IMR-90 (cell line): ENCODE measurements at regions not wholly inside any gene's neighbourhood (a gene's known extent, or its start where the extent isn't known, plus 50 kb on each side); places are given as distances from the start of the nearest gene placed in this dataset.

Source experiments
- ATAC-seq: fragments of 200-7000 bp; cut with Tn5 transposase; 2 replicates; pipeline ENCODE4 v1.9.1; 2020; ENCODE audit warnings: low read depth, mild to moderate bottlenecking, moderate library complexity
- BruUV-seq: library from RNA; stranded (reverse); fragments of 400-500 nt; replicated peaks from 2 replicates; lab custom pipeline; 2021; lab: Mats Ljungman, UMichigan
- CTCF ChIA-PET: fragments of 300-600 bp; formaldehyde crosslinking; extraction: SDS; loops from one replicate; lab custom pipeline; 2021; ENCODE audit warnings: antibody characterized with exemption; lab: Yijun Ruan, JAX
- POLR2A ChIA-PET: fragments of 300-600 bp; sonication (Branson Sonifier 250); formaldehyde crosslinking; loops from one replicate; lab custom pipeline; 2022; ENCODE audit warnings: antibody characterized with exemption; ENCODE audit not compliant: unreplicated experiment; lab: Charles Lee
- DNase-seq: peaks from one replicate; pipeline ENCODE4 v3.0.0; 2013
- H2AFZ ChIP-seq: replicated peaks from 2 replicates; pipeline ENCODE3; 2013; ENCODE audit warnings: low read length, mild to moderate bottlenecking; ENCODE audit not compliant: poor library complexity
- H2AK5ac ChIP-seq: 2 replicates; pipeline ENCODE4 v1.6.1; 2013; ENCODE audit warnings: low read depth, low read length, inconsistent platforms
- H2AK9ac ChIP-seq: replicated peaks from 2 replicates; pipeline ENCODE3; 2013; ENCODE audit warnings: mild to moderate bottlenecking, low read depth, low read length, moderate library complexity; ENCODE audit not compliant: poor library complexity
- H2BK120ac ChIP-seq: 2 replicates; pipeline ENCODE4 v1.6.1; 2013; ENCODE audit warnings: low read depth, low read length, inconsistent platforms
- H2BK15ac ChIP-seq: 3 replicates; pipeline ENCODE4 v1.6.1; 2013; ENCODE audit warnings: low read depth, low read length, inconsistent platforms
- H2BK20ac ChIP-seq: 2 replicates; pipeline ENCODE4 v1.6.1; 2013; ENCODE audit warnings: low read depth, mild to moderate bottlenecking, inconsistent platforms, low read length, moderate library complexity
- H2BK5ac ChIP-seq: 2 replicates; pipeline ENCODE4 v1.6.1; 2013; ENCODE audit warnings: mild to moderate bottlenecking, low read depth, low read length, inconsistent platforms; ENCODE audit not compliant: poor library complexity, severe bottlenecking
- H3K14ac ChIP-seq: replicated peaks from 2 replicates; pipeline ENCODE4 v1.6.1; 2013; ENCODE audit warnings: low read depth, low read length, inconsistent platforms
- H3K18ac ChIP-seq: 2 replicates; pipeline ENCODE4 v1.6.1; 2013; ENCODE audit warnings: low read depth, low read length, control low read depth
- H3K23ac ChIP-seq: 2 replicates; pipeline ENCODE4 v1.6.1; 2013; ENCODE audit warnings: low read depth, low read length, inconsistent platforms
- H3K27ac ChIP-seq: 2 replicates; pipeline ENCODE4 v1.5.1; 2013; ENCODE audit warnings: mild to moderate bottlenecking, control low read depth, low read length; ENCODE audit not compliant: insufficient read depth
- H3K27me3 ChIP-seq: 2 replicates; pipeline ENCODE4 v1.6.1; 2013; ENCODE audit warnings: low read length; ENCODE audit not compliant: control insufficient read depth, insufficient read depth
- H3K36me3 ChIP-seq: 2 replicates; pipeline ENCODE4 v1.6.1; 2013; ENCODE audit warnings: low read length, mixed read lengths; ENCODE audit not compliant: control insufficient read depth, insufficient read depth
- H3K4ac ChIP-seq: 2 replicates; pipeline ENCODE4 v1.6.1; 2013; ENCODE audit warnings: low read depth, low read length, inconsistent platforms
- H3K4me1 ChIP-seq: 2 replicates; pipeline ENCODE4 v1.6.1; 2013; ENCODE audit warnings: low read length, mixed read lengths; ENCODE audit not compliant: control insufficient read depth, insufficient read depth
- H3K4me2 ChIP-seq: 2 replicates; pipeline ENCODE4 v1.6.1; 2013; ENCODE audit warnings: low read depth, mild to moderate bottlenecking, control low read depth, low read length, moderate library complexity
- H3K4me3 ChIP-seq: 2 replicates; pipeline ENCODE4 v1.5.1; 2013; ENCODE audit warnings: low read depth, mild to moderate bottlenecking, control low read depth, low read length, moderate library complexity; ENCODE audit not compliant: insufficient read depth
- H3K56ac ChIP-seq: 2 replicates; pipeline ENCODE4 v1.6.1; 2013; ENCODE audit warnings: low read length, inconsistent platforms; ENCODE audit not compliant: insufficient read depth; ENCODE audit errors: extremely low read depth
- H3K79me1 ChIP-seq, 2 experiments: 2 replicates each; pipeline ENCODE4 v1.6.1; 2013; ENCODE audit warnings: low read length in 2 of 2, inconsistent platforms in 1 of 2, low read depth in 1 of 2
- H3K9ac ChIP-seq: 2 replicates; pipeline ENCODE4 v1.6.1; 2013; ENCODE audit warnings: low read depth, low read length, control low read depth
- H3K9me1 ChIP-seq: 2 replicates; pipeline ENCODE4 v1.6.1; 2013; ENCODE audit warnings: low read length, inconsistent platforms; ENCODE audit not compliant: insufficient read depth
- H3K9me3 ChIP-seq: 2 replicates; pipeline ENCODE4 v1.6.1; 2013; ENCODE audit warnings: low read length; ENCODE audit not compliant: control insufficient read depth, insufficient read depth
- H4K20me1 ChIP-seq: 2 replicates; pipeline ENCODE4 v1.6.1; 2013; ENCODE audit warnings: low read length, inconsistent platforms; ENCODE audit not compliant: insufficient read depth
- H4K5ac ChIP-seq: 2 replicates; pipeline ENCODE4 v1.6.1; 2013; ENCODE audit warnings: mild to moderate bottlenecking, low read depth, low read length, control low read depth
- H4K8ac ChIP-seq, 2 experiments: 2 replicates each; pipeline ENCODE4 v1.6.1; 2013; ENCODE audit warnings: low read depth in 2 of 2, low read length in 2 of 2, control low read depth in 1 of 2, inconsistent platforms in 1 of 2
- H4K91ac ChIP-seq: 2 replicates; pipeline ENCODE4 v1.6.1; 2013; ENCODE audit warnings: low read depth, low read length, inconsistent platforms; ENCODE audit not compliant: insufficient read depth
- BHLHE40 ChIP-seq: fragments of 150-350 bp; IDR thresholded peaks from 2 replicates; pipeline ENCODE4 v1.6.1; 2016; ENCODE audit warnings: mild to moderate bottlenecking, low read depth, low read length
- CEBPB ChIP-seq: IDR thresholded peaks from 2 replicates; pipeline ENCODE4 v1.6.1; 2012; ENCODE audit warnings: low read depth, low read length, improper control_type of control experiment
- CHD1 ChIP-seq: IDR thresholded peaks from 2 replicates; pipeline ENCODE4 v1.6.1; 2012; ENCODE audit warnings: low read depth, low read length, improper control_type of control experiment
- CTCF ChIP-seq: conservative IDR thresholded peaks from 2 replicates; pipeline ENCODE4 v1.5.1; 2012; ENCODE audit warnings: mild to moderate bottlenecking, low read depth, low read length, improper control_type of control experiment
- ELK1 ChIP-seq: fragments of 150-350 bp; IDR thresholded peaks from 2 replicates; pipeline ENCODE4 v1.6.1; 2016; ENCODE audit warnings: low read depth, mild to moderate bottlenecking, low read length, moderate library complexity, borderline replicate concordance
- FOS ChIP-seq: fragments of 150-350 bp; IDR thresholded peaks from 2 replicates; pipeline ENCODE4 v1.6.1; 2016; ENCODE audit warnings: low read depth, low read length
- MAFK ChIP-seq: IDR thresholded peaks from 2 replicates; pipeline ENCODE4 v1.6.1; 2012; ENCODE audit warnings: low read depth, low read length, improper control_type of control experiment
- MAZ ChIP-seq: IDR thresholded peaks from 2 replicates; pipeline ENCODE4 v1.6.1; 2012; ENCODE audit warnings: low read depth, mild to moderate bottlenecking, low read length, improper control_type of control experiment, moderate library complexity, borderline replicate concordance
- MXI1 ChIP-seq: IDR thresholded peaks from 2 replicates; pipeline ENCODE4 v1.6.1; 2012; ENCODE audit warnings: low read depth, mild to moderate bottlenecking, low read length, moderate library complexity, borderline replicate concordance
- NFE2L2 ChIP-seq: fragments of 150-350 bp; IDR thresholded peaks from 2 replicates; pipeline ENCODE4 v1.6.1; 2016; ENCODE audit warnings: low read depth, mild to moderate bottlenecking, low read length
- POLR2A ChIP-seq: IDR thresholded peaks from 2 replicates; pipeline ENCODE4 v1.6.1; 2012; ENCODE audit warnings: mild to moderate bottlenecking, low read depth, low read length
- RAD21 ChIP-seq: IDR thresholded peaks from 2 replicates; pipeline ENCODE4 v1.6.1; 2012; ENCODE audit warnings: low read length, improper control_type of control experiment
- RCOR1 ChIP-seq: IDR thresholded peaks from 2 replicates; pipeline ENCODE4 v1.6.1; 2012; ENCODE audit warnings: mild to moderate bottlenecking, low read length, improper control_type of control experiment; ENCODE audit not compliant: insufficient replicate concordance
- RFX5 ChIP-seq: IDR thresholded peaks from 2 replicates; pipeline ENCODE4 v1.8.0; 2012; ENCODE audit warnings: low read depth, mild to moderate bottlenecking, low read length, moderate library complexity
- SMC3 ChIP-seq: fragments of 150-350 bp; IDR thresholded peaks from 2 replicates; pipeline ENCODE4 v1.6.1; 2016; ENCODE audit warnings: low read depth, mild to moderate bottlenecking, antibody characterized with exemption, low read length, moderate library complexity
- USF2 ChIP-seq: fragments of 150-350 bp; IDR thresholded peaks from 2 replicates; pipeline ENCODE4 v1.6.1; 2017; ENCODE audit warnings: mild to moderate bottlenecking, antibody characterized with exemption, low read length, low read depth
- WGBS, 2 experiments: methylation state at CpG; one replicate each; pipeline versions ENCODE4 v1.1.5 to v1.1.7; 2013; ENCODE audit warnings: missing lambda C conversion rate in 2 of 2; ENCODE audit not compliant: insufficient read length in 1 of 2; ENCODE audit errors: extremely low coverage in 2 of 2; 5-methylcytosine and 5-hydroxymethylcytosine counted together
- dilution Hi-C: fragments of 300-500 bp; cut with HindIII; formaldehyde crosslinking; loops from one replicate; pipeline ENCODE4 v1.14.3; 2018; ENCODE audit warnings: low sequenced_read_pairs; ENCODE audit not compliant: unreplicated experiment
- in situ Hi-C: fragments of 300-500 bp; cut with MboI; formaldehyde crosslinking; loops from 3 replicates; pipeline ENCODE4 v1.14.3; 2019; ENCODE audit warnings: low sequenced_read_pairs, inconsistent platforms, mixed read lengths
- intact Hi-C: fragments of 100-400 bp; cut with micrococcal nuclease; formaldehyde crosslinking; loops from 2 replicates; pipeline ENCODE4 v1.10.0; 2022

- Histone ChIP-seq H4K8ac (no peak overlapping the region), H4K91ac (no peak overlapping the region), H3K18ac (no peak overlapping the region), H2BK15ac (no peak overlapping the region), H4K20me1 (no peaks in the 10 kb centered on the region), H3K27me3 (no peaks in the 10 kb centered on the region), H2AK9ac (no peak overlapping the region), H3K9ac (no peak overlapping the region), H3K27ac (no peak overlapping the region), H2AK5ac (no peak overlapping the region), H3K56ac (no peak overlapping the region), H3K9me3 (no peaks in the 10 kb centered on the region), H3K4me1 (peaks cover 4% of the 10 kb centered on the region; the same call in 1 of the 2 replicates), H3K79me1 (no peaks in the 10 kb centered on the region), H2BK5ac (no peak overlapping the region), H2AFZ (no peak overlapping the region), H3K14ac (no peak overlapping the region), H3K36me3 (no peaks in the 10 kb centered on the region), H3K23ac (no peak overlapping the region), H3K4me2 (no peak overlapping the region), H4K5ac (no peak overlapping the region), H3K9me1 (peaks cover 5% of the 10 kb centered on the region; the same call in 1 of the 2 replicates), H2BK120ac (no peak overlapping the region), H3K4ac (no peak overlapping the region), H2BK20ac (no peak overlapping the region), H3K4me3 (no peak overlapping the region)
- TF ChIP-seq NFE2L2 (no peak), CHD1 (no peak), FOS (no peak), MAFK (no peak), RAD21 (no peak; the same call in 1 of the 2 replicates), RFX5 (no peak), CEBPB (no peak), MAZ (no peak), CTCF (no peak; the same call in 1 of the 2 replicates), SMC3 (no peak), ELK1 (no peak), USF2 (no peak), MXI1 (no peak), POLR2A (no peak), RCOR1 (no peak), BHLHE40 (no peak)
- POLR2A ChIA-PET, result no interaction called here
- no peak for ATAC-seq
- peak; percentile 8 for DNase-seq
- WGBS, 2 experiments, result 92% methylated on average over 2 of the region's 8 CpGs; no CpG with 5 or more reads in 1 of the 2 experiments
- intact Hi-C loops (no loop called here), dilution Hi-C loops (no loop called here), in situ Hi-C loops (no loop called here)
- BruUV-seq, result no TSS peak
- CTCF ChIA-PET, result no interaction called here
These were observed 109.7 kb downstream of the HSPH1 start for GRCh38 chr13:31051999-31052398.
